ENCODE measurements at regions not wholly inside any gene's neighbourhood (a gene's known extent, or its start where the extent isn't known, plus 50 kb on each side); places are given as distances from the start of the nearest gene placed in this dataset.

- Histone ChIP-seq H3K9me3 (no peaks in the 10 kb centered on the region), H3K27ac (no peak overlapping the region), H3K4me3 (no peak overlapping the region), H3K4me1 (no peaks in the 10 kb centered on the region), H3K27me3 (no peaks in the 10 kb centered on the region), H3K36me3 (no peaks in the 10 kb centered on the region)
- no peak for TF ChIP-seq CTCF (IDR thresholded peaks at IDR 0.05)
- ATAC-seq (no peak), DNase-seq (no peak)
- intact Hi-C loops (cut with DNase I): no loop called here
Observed at GRCh38 chr2:144924827-144925226, 404.9 kb upstream of the ZEB2 start.

GRCh38 chr2:144922519-144922918 is 402.6 kb upstream of the ZEB2 start:
- DNase-seq (no peak), ATAC-seq (no peak)
- no peak overlapping the region for H3K4me3 ChIP-seq
- H3K27me3 ChIP-seq: no peaks in the 10 kb centered on the region
- H3K4me1 ChIP-seq: no peaks in the 10 kb centered on the region
- intact Hi-C loops (cut with DNase I): no loop called here
- no peaks in the 10 kb centered on the region for H3K9me3 ChIP-seq
- no peaks in the 10 kb centered on the region for H3K36me3 ChIP-seq
- no peak overlapping the region for H3K27ac ChIP-seq
- TF ChIP-seq CTCF (IDR thresholded peaks at IDR 0.05): no peak

- DNase-seq (no peak), ATAC-seq (no peak)
- Histone ChIP-seq H3K27ac (no peak overlapping the region), H3K4me1 (no peaks in the 10 kb centered on the region), H3K27me3 (no peaks in the 10 kb centered on the region), H3K4me3 (no peak overlapping the region), H3K36me3 (no peaks in the 10 kb centered on the region), H3K9me3 (no peaks in the 10 kb centered on the region)
- TF ChIP-seq CTCF (IDR thresholded peaks at IDR 0.05): no peak
- intact Hi-C loops (cut with DNase I): no loop called here
Observed at GRCh38 chr2:144920755-144921530, 401.0 kb upstream of the ZEB2 start.

- DNase-seq (no peak), ATAC-seq (no peak)
- TF ChIP-seq CTCF (IDR thresholded peaks at IDR 0.05): no peak
- H3K4me1 ChIP-seq: no peaks in the 10 kb centered on the region
- no peak overlapping the region for H3K4me3 ChIP-seq
- no peaks in the 10 kb centered on the region for H3K27me3 ChIP-seq
- H3K27ac ChIP-seq: no peak overlapping the region
- H3K36me3 ChIP-seq: no peaks in the 10 kb centered on the region
- intact Hi-C loops (cut with DNase I): no loop called here
- H3K9me3 ChIP-seq: no peaks in the 10 kb centered on the region
Observed at GRCh38 chr2:144914622-144915318, 394.9 kb upstream of the ZEB2 start.

GRCh38 chr2:144914113-144914512 is 394.2 kb upstream of the ZEB2 start:
- Histone ChIP-seq H3K27ac (no peak overlapping the region), H3K27me3 (no peaks in the 10 kb centered on the region), H3K4me1 (no peaks in the 10 kb centered on the region), H3K4me3 (no peak overlapping the region), H3K36me3 (no peaks in the 10 kb centered on the region), H3K9me3 (no peaks in the 10 kb centered on the region)
- intact Hi-C loops (cut with DNase I): no loop called here
- DNase-seq (no peak), ATAC-seq (no peak)
- no peak for TF ChIP-seq CTCF (IDR thresholded peaks at IDR 0.05)
